Activated CD8-positive, alpha-beta memory T cell treated with anti-CD3 and anti-CD28 coated beads for 24 hours (primary cell): ENCODE measurements at regions not wholly inside any gene's neighbourhood (a gene's known extent, or its start where the extent isn't known, plus 50 kb on each side); places are given as distances from the start of the nearest gene placed in this dataset.
A peak's percentile ranks its signal among the peaks of the same experiment; 100 is the strongest.

Experiments used
- DNase-seq: peaks from one replicate; pipeline ENCODE4 v3.0.0-alpha.2; 2020

GRCh38 chr7:131896165-131896863 lies 339.9 kb upstream of the PODXL start:
- DNase-seq = no peak

DNA sequence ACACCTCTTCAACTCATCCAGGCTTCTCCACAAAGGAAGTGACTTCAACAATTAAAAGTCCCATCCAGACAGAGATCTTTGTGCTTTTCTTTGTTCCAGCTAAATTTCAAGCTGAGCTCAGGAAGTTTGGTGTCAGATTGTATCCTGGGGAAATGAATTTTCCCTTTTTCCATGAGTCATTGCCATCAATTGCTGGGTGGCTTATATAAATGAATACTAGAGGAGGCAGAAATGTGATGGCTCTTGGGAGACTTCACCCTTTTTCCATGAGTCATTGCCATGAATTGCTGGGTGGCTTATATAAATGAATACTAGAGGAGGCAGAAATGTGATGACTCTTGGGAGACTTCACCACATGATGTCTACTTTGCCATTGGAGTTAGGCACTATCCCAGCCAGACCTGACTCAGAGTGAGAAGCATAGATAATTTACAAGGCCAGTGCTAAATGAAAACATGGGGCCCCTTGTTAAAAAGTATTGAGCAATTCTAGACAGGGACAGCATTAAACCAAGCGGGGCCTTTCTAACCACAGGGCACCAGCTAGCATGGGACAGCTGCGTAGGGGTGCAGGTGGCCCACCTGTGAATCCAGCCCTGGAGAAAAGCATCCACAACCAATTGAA lies 339.2 kb upstream of the PODXL start:
- no peak for DNase-seq

- DNase-seq = no peak
These were observed 337.4 kb upstream of the PODXL start for GRCh38 chr7:131893631-131894340.

DNA sequence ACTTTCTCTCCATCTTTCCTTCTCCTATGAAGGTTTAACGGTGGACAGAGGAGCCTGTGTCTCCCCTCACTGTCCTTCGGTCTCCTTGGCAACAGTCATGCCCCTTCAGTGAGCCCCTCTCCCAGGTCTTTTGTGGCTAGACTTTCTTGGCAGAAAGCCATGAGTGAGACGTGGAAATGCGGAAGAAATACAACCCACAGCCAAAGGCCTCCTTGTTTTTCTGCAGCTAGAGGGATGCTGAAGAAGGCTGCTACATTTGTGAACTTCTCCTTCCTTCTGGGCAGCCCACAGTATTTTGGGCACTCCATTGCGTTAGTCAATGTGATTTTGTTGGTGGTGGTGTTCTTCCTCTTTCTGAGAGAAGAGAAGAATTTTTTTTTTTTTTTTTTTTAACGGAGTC lies 333.7 kb upstream of the PODXL start:
- DNase-seq = no peak

- no peak for DNase-seq
These were observed 333.2 kb upstream of the PODXL start for GRCh38 chr7:131889572-131890150.

GRCh38 chr7:131883769-131884168 lies 327.3 kb upstream of the PODXL start:
- no peak for DNase-seq

DNA sequence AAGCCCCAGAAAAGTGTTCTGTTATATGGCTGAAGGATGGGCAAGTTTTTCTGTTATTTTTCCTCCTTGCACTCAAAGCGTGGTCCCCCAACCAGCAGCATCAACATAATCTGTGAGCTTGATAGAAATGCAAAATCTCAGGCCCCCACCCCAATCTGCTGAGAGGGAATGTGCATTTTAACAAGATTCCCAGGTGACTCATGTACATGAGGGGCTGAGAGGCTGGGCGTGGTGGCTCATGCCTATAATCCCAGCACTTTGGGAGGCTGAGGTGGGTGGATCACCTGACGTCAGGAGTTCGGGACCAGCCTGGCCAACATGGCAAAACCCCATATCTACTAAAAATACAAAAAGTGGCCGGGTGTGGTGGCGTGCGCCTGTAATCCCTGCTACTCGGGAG lies 326.8 kb upstream of the PODXL start:
- no peak for DNase-seq

- DNase-seq = no peak
These were observed 325.9 kb upstream of the PODXL start for GRCh38 chr7:131882321-131882720.

DNA sequence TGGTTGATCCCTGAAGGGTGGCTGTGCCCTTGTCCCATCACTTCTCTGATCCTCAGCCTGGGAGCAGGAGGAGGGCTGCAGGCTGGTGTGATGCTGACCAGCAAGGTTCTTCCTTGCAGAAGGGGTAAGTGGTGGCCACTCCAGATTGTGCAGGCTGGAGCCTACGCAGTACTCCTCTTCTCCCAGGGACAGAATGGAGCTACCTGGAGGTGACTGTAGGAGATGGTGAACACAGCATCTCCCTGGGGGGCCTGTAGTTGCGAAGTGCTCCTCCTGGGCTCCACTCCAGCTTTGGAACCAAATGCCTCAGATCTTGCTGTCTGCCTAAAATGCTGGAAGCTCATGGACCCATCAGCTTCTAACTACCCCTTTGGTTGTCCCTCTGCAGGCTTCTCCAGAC lies 323.6 kb upstream of the PODXL start:
- no peak for DNase-seq

DNA sequence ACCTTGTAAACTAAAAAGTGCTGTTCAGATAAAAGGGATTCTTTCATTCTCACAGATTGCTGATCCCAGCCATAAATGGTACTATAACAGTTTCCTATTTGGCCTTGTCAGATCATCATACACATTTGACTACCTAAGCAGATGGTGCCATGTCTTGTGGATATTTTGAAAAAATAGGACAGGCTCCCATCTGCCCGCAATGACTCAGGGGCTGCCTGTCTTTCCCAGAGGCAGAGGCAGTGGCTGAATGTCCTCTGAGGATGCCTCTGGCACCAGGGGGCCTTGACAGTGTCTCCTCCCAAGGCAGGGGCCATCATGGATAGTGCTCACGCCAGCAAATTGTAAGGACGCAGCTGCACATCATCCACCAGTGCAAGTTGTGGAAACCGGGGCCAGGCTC lies 323.0 kb upstream of the PODXL start:
- DNase-seq = no peak

- DNase-seq = no peak
These were observed 322.3 kb upstream of the PODXL start for GRCh38 chr7:131878777-131879176.

- no peak for DNase-seq
These were observed 317.2 kb upstream of the PODXL start for GRCh38 chr7:131873581-131873980.

DNA sequence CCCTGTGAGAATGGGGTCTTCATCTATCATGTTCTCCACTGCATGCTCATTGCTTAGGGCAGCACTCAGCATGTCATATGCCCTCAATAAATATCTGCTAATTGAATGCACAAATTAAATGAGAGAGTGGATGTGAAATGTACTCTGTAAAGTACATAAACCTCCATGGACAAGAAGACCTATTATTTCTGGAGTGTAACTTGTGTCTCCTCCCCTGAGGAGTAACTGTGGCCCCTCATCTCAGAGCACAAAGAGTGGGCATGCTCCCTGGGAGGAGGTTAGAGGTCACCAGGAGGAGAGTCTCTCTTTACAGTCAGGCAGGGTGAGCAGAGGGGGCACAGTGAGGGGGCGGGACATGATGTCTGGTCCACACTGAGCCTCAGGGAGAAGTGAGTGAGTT lies 313.6 kb upstream of the PODXL start:
- no peak for DNase-seq

- DNase-seq = no peak
These were observed 312.9 kb upstream of the PODXL start for GRCh38 chr7:131869169-131869844.

DNA sequence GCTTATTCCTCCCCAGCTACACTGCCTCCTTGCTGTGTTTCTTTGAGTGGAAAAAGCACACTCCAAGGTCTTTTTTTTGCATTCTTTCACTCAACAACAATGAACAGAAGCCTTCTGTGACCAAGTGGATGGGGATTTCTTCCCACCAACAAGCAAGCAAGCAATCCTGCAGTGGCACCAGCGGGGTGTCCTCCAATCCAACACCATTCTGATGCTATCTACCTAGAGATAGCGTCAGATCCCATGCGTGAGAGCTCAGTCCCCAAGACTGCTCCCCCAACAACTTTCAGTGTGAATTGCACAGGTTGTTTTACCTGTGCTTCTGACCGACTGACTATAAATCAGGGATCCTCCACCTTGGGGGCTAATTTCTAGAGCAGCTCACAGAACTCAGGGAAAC lies 311.0 kb upstream of the PODXL start:
- no peak for DNase-seq

DNA sequence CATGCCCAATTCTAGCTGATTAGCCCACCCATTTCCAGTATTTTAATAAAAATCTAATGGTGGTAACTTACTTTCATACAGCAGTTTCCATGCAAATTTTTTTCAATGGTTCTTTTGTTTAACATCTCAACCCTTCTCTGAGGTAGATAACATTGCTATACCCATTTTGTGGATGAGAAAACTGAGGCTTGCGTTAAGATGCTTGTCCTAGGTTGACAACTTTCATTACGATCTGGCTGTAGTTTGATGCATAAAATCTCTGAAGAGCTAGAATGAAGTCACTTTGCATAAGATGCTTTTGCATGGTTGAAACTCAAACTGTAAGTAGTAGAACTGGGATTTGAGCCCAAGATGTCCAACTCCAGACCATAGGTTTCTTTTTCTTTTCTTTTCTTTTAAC lies 309.5 kb upstream of the PODXL start:
- DNase-seq = no peak

DNA sequence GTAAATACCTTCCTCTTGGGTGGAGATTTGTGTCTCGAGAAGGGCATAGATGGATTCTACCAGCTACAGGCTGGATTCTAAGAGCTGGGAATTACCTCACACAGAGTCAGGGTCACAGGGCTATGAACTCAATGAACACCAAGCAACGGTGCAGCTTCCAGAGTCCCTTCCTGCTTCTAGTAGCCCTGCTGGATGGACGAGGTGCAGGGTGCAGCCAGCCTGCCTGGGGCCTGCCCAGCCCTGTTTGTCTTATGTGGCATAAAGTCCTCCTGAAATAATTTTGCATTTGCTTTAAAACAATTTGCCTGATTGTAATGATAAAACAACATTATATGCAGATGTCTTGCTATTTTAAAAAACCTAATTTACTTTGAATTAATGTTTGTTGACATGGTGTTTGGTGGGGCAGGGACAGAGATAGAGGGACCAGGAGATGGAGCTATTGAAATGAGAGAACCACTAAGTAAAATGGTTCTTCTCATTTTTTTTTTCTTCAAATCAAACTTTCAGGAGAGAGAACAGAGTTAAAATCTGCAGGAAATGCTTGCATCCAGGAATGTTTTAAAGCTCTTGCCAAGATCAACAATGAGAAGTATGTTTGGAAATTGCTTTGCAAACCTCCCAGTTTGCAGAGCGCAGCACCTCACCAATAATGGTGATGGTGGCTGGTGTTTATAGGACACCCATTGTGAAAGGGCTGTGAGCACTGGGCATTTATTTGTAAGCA lies 305.4 kb upstream of the PODXL start:
- no peak for DNase-seq

GRCh38 chr7:131859147-131859821 lies 302.9 kb upstream of the PODXL start:
- peak; percentile 64 for DNase-seq

- DNase-seq = no peak
These were observed 302.2 kb upstream of the PODXL start for GRCh38 chr7:131858611-131859010.

- DNase-seq = no peak
These were observed 293.0 kb upstream of the PODXL start for GRCh38 chr7:131849472-131849871.

GRCh38 chr7:131848033-131848432 lies 291.6 kb upstream of the PODXL start:
- no peak for DNase-seq
